Stimulated activated CD4-positive, alpha-beta T cell treated with anti-CD3 and anti-CD28 coated beads, Interleukin-15, amount 100 ng/mL, for 48 hours (primary cell): ENCODE measurements at regions not wholly inside any gene's neighbourhood (a gene's known extent, or its start where the extent isn't known, plus 50 kb on each side); places are given as distances from the start of the nearest gene placed in this dataset.

Experiments
- DNase-seq, 2 donors: peaks; one replicate each; pipeline ENCODE4 v3.0.0-alpha.2; 2020; ENCODE audit warnings: low read depth in 2 of 2

DNA sequence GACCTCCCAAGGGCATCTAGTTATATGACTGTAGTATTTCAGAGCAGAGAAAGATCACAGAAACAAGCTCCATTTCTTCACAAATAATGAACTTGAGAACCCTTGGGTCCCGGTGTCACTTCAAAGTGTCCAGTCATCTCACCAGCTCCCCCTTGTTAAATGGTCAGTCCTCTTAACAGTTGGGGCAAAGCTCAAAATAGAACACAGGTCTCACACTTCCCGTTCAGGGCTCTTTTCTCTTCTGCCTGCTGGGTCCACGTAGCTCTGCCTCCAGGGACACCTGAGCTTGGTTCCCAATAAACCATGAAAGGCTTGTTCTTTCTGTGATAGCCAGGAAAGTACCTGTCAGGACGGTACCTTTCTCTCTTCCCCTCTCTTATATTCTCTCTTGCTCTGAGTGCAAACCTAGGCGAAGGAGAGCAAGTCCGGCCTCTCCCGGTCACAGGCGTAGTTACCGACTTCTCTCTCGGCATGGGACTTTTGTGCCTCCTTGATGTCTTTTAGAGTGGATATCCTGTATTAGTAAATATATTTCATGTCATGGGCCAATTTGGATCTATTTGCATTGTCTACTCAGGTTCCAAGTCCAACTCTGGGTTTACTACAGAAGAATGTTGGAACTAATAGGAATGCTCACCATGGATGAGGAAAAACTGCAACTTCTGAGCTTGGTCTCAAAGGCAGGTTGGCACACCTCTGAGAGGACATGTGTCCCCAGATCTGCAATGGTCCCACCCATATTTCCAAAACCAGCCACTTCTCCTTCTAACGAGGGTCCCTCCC, 118.8 kb upstream of the PARP11 start:
- DNase-seq = no peak

- DNase-seq = no peak
These were observed 117.5 kb upstream of the PARP11 start for GRCh38 chr12:3990501-3991280.

- no peak for DNase-seq
These were observed 116.0 kb upstream of the PARP11 start for GRCh38 chr12:3989218-3989550.

GRCh38 chr12:3988519-3989217, 115.5 kb upstream of the PARP11 start:
- DNase-seq = no peak

DNA sequence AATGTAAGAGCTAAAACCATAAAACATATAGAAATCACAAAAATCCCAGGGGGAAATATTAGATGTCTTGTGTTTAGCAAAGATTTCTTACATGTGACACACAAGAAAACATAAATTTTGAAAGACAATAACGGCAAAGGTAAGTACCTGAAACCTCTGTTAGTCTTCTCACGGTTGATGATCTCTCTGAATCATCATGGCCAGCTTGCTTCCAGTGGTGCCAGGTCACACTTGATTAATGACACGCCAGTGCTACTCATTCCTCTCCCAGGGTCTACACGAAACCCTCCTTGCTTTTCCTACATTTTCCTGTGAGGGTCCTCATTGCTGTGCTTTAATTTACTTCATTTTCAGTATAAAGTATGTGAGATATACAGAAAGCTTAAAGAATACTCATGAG, 114.4 kb upstream of the PARP11 start:
- no peak for DNase-seq

GRCh38 chr12:3980504-3981272, 107.5 kb upstream of the PARP11 start:
- DNase-seq = no peak

DNA sequence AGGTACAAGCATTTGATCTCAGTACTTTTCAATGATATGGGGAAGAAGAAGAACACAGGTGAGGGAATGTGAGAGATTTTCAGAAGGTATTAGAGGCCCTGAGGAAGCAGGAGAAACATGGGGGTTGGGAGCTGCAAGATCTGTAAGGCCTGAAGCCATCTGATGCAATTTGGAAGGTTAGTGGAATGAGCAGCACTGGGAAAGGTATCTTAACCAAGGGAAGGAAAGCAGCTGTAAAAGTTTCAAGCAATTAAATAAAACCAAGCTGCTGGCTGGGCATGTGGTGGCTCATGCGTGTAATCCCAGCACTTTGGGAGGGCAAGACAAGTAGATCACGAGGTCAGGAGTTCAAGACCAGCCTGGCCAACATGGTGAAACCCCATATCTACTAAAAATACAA, 104.4 kb upstream of the PARP11 start:
- no peak for DNase-seq

- DNase-seq = no peak
These were observed 103.2 kb upstream of the PARP11 start for GRCh38 chr12:3976351-3976938.

- no peak for DNase-seq
These were observed 102.5 kb upstream of the PARP11 start for GRCh38 chr12:3975652-3976051.

DNA sequence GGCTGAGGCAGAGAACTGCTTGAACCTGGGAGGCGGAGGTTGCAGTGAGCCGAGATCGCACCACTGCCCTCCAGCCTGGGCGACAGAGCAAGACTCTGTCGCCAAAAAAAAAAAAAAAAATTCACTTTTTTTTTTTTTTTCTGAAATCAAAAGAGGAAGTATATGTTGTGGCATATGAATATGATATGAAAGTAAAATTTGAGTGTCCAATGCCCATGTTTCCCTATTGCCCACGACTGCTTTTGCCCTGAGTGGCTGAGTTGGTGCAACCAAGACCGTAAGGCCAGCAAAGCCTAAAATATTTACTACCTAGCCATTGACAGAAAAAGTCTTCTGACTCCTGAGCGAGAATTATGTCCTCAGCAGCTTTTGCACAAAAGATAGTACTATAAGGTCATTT, 101.7 kb upstream of the PARP11 start:
- DNase-seq = no peak

DNA sequence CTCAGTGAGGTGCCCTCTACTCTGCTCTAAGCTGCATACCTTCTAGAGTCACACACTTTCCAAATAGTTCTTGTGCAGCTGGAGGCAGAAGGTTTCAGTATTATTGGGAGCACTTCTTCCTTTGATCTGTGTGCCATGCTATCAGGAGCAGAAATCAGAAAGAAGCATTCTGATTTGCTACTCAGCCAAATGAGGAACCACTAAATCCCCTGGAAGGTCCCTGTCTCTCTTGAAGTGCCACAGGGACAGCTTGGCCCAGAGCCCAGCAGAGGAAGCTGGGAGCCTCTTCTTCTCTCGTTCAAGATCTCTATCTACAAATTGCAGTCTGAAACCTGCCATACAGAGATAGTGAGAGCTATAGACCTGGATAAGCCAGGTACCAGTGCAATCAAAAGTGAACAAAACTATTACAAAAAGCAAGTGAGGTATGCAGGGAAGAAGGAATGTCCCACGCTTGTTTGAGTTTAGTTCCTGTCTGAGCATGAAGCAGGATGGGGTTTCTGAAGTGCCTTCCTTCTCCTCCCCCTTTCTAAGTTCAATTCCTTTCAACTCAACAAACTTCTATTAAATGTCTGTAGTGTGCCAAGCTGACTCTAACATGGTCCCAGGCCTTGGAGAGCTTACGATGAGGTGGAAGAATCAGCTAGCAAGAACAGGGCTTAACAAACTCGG, 100.9 kb upstream of the PARP11 start:
- DNase-seq = no peak

- DNase-seq = no peak
These were observed 100.2 kb upstream of the PARP11 start for GRCh38 chr12:3973269-3973884.

DNA sequence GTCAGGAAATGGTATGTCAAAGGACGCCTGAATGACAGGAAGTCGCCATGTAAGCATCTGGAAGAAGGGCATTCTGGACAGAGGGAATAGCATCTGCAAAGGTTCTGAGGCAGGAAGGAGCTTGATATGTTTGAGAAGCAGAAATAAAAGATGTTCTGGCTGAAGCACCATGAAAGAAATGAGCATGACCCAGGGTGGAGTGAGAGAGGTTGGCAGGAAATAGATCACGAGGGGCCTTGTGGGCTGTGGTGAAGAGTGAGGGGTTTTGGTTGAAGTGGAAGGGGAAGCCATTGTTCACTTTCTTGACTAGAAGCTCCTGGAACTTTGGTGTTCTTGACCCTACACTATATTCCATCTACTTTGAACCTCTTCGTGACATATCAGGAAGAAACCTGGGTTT, 99.4 kb upstream of the PARP11 start:
- DNase-seq = no peak

- DNase-seq = no peak
These were observed 95.3 kb upstream of the PARP11 start for GRCh38 chr12:3968523-3968922.

- no peak for DNase-seq
These were observed 94.5 kb upstream of the PARP11 start for GRCh38 chr12:3967556-3968160.

DNA sequence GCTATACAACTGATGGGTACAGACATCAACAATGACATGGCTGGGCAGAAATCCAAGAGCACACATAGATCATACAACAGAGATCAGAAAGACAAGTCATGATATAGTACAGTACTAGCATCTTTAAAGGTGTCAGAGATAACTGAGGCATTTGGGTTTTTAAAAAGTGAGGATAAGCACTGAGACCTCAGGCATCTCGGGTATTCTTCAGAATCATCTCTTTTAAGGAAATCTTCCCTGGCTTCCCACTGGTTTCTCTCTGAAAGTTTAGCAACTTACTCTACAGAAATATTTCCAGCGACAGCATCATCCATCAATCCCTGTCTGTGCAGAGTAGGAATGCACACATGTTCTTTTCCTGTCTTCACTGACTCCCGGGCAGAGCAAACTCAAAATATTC, 93.2 kb upstream of the PARP11 start:
- no peak for DNase-seq

DNA sequence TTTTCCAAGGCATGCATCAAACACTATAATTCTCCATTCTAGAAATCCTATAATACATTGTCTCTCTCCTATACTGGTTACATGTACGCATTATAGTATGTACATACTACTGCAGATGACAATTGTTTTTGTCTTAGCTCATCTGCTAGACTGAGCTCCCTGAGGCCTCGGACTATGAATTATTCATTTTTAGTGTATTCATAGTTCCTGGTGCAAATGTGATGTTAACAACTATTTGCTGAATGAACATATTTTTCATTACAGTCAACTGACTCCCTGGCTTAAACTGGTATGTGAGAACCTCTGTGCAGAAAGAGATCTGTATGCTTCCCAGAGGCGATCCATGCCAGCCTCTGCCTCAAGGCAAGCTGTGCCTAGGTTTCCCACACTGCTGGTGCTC, 91.8 kb upstream of the PARP11 start:
- no peak for DNase-seq

DNA sequence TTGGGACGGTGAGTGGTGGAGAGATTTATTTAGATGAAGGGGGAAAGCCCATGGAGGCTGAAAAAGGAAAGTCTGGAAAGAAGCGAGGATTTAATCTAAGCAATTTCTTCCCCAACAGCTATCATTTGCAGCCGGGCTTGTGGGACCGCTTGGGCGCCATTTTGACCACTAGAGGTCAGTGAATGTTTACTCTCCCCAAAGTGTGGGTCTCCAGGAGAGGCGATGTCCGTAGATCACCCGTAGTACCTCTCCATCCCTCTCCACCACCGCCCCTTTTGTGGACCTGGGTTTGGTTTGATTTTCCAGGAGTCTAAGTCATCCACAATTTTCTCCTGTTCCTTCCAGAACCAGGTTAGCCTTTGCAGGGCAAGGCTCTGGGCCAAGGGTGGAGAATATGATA, 91.2 kb upstream of the PARP11 start:
- DNase-seq = no peak

GRCh38 chr12:3962631-3963483, 89.7 kb upstream of the PARP11 start:
- DNase-seq = peak in 1 of 2 donors; percentile 45
